A673 (cell line): ENCODE measurements at regions not wholly inside any gene's neighbourhood (a gene's known extent, or its start where the extent isn't known, plus 50 kb on each side); places are given as distances from the start of the nearest gene placed in this dataset.

Experiments
- BruUV-seq: library from RNA; stranded (reverse); fragments of 400-500 nt; replicated peaks from 2 replicates; lab custom pipeline; 2021; lab: Mats Ljungman, UMichigan
- CTCF ChIA-PET: fragments of 300-600 bp; sonication (Branson Sonifier 250); formaldehyde crosslinking; loops from one replicate; lab custom pipeline; 2022; ENCODE audit warnings: antibody characterized with exemption; lab: Charles Lee
- POLR2A ChIA-PET: fragments of 300-600 bp; sonication (Branson Sonifier 250); formaldehyde crosslinking; loops from one replicate; lab custom pipeline; 2022; ENCODE audit warnings: antibody characterized with exemption; ENCODE audit not compliant: low non-redundant PET; lab: Charles Lee
- DNase-seq: peaks from one replicate; pipeline ENCODE4 v3.0.0-alpha.2; 2015; ENCODE audit warnings: low spot score
- H3K27ac ChIP-seq: fragments of 200-600 bp; sonication (generic); 2 replicates; pipeline ENCODE4 v1.5.1; 2016; ENCODE audit warnings: mixed run types, low read depth, mild to moderate bottlenecking, mixed read lengths, antibody characterized with exemption, low read length; ENCODE audit not compliant: poor library complexity, severe bottlenecking
- H3K27me3 ChIP-seq: fragments of 200-600 bp; sonication (generic); replicated peaks from 2 replicates; pipeline ENCODE4 v1.6.1; 2017; ENCODE audit warnings: mixed run types, low read depth, mild to moderate bottlenecking, mixed read lengths, antibody characterized with exemption, low read length; ENCODE audit not compliant: insufficient read depth, poor library complexity
- H3K36me3 ChIP-seq: fragments of 200-600 bp; sonication (generic); 2 replicates; pipeline ENCODE4 v1.6.1; 2016; ENCODE audit warnings: mixed run types, mild to moderate bottlenecking, mixed read lengths, antibody characterized with exemption, low read length; ENCODE audit not compliant: insufficient read depth, poor library complexity, severe bottlenecking
- H3K4me1 ChIP-seq: fragments of 200-600 bp; sonication (generic); 2 replicates; pipeline ENCODE4 v1.6.1; 2017; ENCODE audit warnings: mixed run types, mild to moderate bottlenecking, mixed read lengths, antibody characterized with exemption, low read length; ENCODE audit not compliant: insufficient read depth, poor library complexity, severe bottlenecking
- H3K4me3 ChIP-seq: fragments of 200-600 bp; sonication (generic); 2 replicates; pipeline ENCODE4 v1.5.1; 2016; ENCODE audit warnings: low read depth, mixed run types, mild to moderate bottlenecking, mixed read lengths, low read length; ENCODE audit not compliant: poor library complexity, severe bottlenecking
- H3K9me3 ChIP-seq: fragments of 200-600 bp; sonication (generic); 2 replicates; pipeline ENCODE4 v1.6.1; 2016; ENCODE audit warnings: mixed run types, low read depth, mild to moderate bottlenecking, mixed read lengths, antibody characterized with exemption, low read length; ENCODE audit not compliant: poor library complexity, severe bottlenecking
- CTCF ChIP-seq: fragments of 300-800, 200-600 bp; sonication (generic); conservative IDR thresholded peaks from 2 replicates; pipeline ENCODE4 v1.5.1; 2017; ENCODE audit warnings: low read depth, mild to moderate bottlenecking, antibody characterized with exemption, low read length, moderate library complexity, mixed read lengths
- EZH2 ChIP-seq: fragments of 200-600 bp; sonication (generic); IDR thresholded peaks from 2 replicates; pipeline ENCODE4 v1.6.1; 2017; ENCODE audit warnings: borderline replicate concordance, low read depth, mild to moderate bottlenecking, mixed read lengths, antibody characterized with exemption, low read length; ENCODE audit not compliant: poor library complexity, severe bottlenecking
- intact Hi-C: fragments of 100-400 bp; cut with micrococcal nuclease; formaldehyde crosslinking; loops from one replicate; pipeline ENCODE4 v1.10.0; 2022; ENCODE audit not compliant: unreplicated experiment

DNA sequence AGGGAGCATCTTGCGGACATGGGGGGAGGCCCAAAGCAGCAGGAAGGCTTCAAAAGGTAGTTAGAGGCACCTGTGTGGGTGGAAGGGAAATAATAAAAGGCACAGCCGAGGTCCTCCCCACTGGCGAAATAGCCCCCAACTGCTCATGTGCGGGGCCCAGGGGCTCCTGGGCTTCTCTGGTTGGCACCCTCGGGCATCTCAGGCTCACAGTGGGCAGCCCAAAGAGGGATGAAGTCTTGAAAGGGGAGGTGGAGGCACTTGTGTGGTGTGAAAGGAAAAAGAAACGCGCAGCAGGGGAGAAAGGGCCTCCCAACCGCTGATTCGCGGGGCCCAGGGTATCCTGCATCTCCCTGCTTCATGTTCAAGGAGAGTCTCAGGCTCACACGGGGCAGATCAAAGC is 579.4 kb downstream of the ALG10 start:
- no peak overlapping the region for H3K27ac ChIP-seq
- no TSS peak for BruUV-seq
- H3K9me3 ChIP-seq = peaks cover 21% of the 10 kb centered on the region
- CTCF ChIA-PET = no interaction called here
- H3K36me3 ChIP-seq = no peaks in the 10 kb centered on the region
- H3K27me3 ChIP-seq = no peaks in the 10 kb centered on the region
- H3K4me3 ChIP-seq = no peak overlapping the region
- TF ChIP-seq CTCF = no peak
- TF ChIP-seq EZH2 = no peak
- DNase-seq = no peak
- H3K4me1 ChIP-seq = no peaks in the 10 kb centered on the region
- POLR2A ChIA-PET = no interaction called here
- intact Hi-C loops = no loop called here

DNA sequence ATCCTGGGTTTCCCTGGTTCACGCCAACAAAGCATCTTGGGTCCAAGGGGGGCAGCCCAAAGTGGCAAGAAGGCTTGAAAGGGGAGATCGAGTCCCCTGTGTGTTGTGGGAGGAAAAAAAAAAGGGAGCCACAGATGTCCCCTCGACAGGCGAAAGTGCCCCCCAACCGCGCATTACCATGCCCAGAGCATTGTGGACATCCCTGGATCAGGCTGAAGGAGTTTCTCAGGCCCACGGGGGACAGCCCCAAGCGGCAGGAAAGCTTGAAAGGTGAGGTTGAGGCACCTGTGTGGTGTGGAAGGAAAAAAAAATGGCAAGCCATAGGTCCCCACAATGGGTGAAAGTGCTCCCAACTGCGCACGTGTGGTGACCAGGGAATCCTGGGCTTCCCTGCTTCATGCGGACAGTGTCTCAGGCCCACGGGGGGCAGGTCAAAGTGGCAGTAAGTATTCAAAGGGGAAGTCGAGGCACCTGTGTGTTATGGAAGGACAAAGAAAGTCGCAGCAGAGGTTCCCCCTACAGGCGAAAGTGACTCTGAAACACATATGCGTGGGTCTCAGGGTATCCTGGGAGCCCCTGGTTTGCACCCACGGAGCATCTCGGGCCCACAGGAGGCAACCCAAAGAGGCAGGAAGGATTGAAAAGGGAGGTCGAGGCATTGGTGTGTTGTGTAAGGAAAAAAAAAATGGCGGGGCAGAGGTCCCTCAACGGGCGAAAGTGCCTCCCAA is 580.1 kb downstream of the ALG10 start:
- POLR2A ChIA-PET = no interaction called here
- no TSS peak for BruUV-seq
- no peaks in the 10 kb centered on the region for H3K27me3 ChIP-seq
- CTCF ChIA-PET = no interaction called here
- no peak for DNase-seq
- no peaks in the 10 kb centered on the region for H3K36me3 ChIP-seq
- H3K27ac ChIP-seq = no peak overlapping the region
- peaks cover 21% of the 10 kb centered on the region for H3K9me3 ChIP-seq
- H3K4me3 ChIP-seq = no peak overlapping the region
- intact Hi-C loops = no loop called here
- TF ChIP-seq EZH2 (no peak), CTCF (no peak)
- no peaks in the 10 kb centered on the region for H3K4me1 ChIP-seq

GRCh38 chr12:34603382-34604035 is 581.2 kb downstream of the ALG10 start:
- TF ChIP-seq EZH2 = no peak
- TF ChIP-seq CTCF = no peak
- Histone ChIP-seq H3K4me1 (no peaks in the 10 kb centered on the region), H3K9me3 (peaks cover 21% of the 10 kb centered on the region), H3K27me3 (no peaks in the 10 kb centered on the region), H3K4me3 (no peak overlapping the region), H3K36me3 (no peaks in the 10 kb centered on the region), H3K27ac (no peak overlapping the region)
- BruUV-seq = no TSS peak
- POLR2A ChIA-PET = no interaction called here
- CTCF ChIA-PET = no interaction called here
- no peak for DNase-seq
- intact Hi-C loops = no loop called here
